IMR-90 (cell line): ENCODE measurements at regions not wholly inside any gene's neighbourhood (a gene's known extent, or its start where the extent isn't known, plus 50 kb on each side); places are given as distances from the start of the nearest gene placed in this dataset.

Experiments
- ATAC-seq: fragments of 200-7000 bp; cut with Tn5 transposase; 2 replicates; pipeline ENCODE4 v1.9.1; 2020; ENCODE audit warnings: low read depth, mild to moderate bottlenecking, moderate library complexity
- BruUV-seq: library from RNA; stranded (reverse); fragments of 400-500 nt; replicated peaks from 2 replicates; lab custom pipeline; 2021; lab: Mats Ljungman, UMichigan
- CTCF ChIA-PET: fragments of 300-600 bp; formaldehyde crosslinking; extraction: SDS; loops from one replicate; lab custom pipeline; 2021; ENCODE audit warnings: antibody characterized with exemption; lab: Yijun Ruan, JAX
- POLR2A ChIA-PET: fragments of 300-600 bp; sonication (Branson Sonifier 250); formaldehyde crosslinking; loops from one replicate; lab custom pipeline; 2022; ENCODE audit warnings: antibody characterized with exemption; ENCODE audit not compliant: unreplicated experiment; lab: Charles Lee
- DNase-seq: peaks from one replicate; pipeline ENCODE4 v3.0.0; 2013
- H2AFZ ChIP-seq: replicated peaks from 2 replicates; pipeline ENCODE3; 2013; ENCODE audit warnings: low read length, mild to moderate bottlenecking; ENCODE audit not compliant: poor library complexity
- H2AK5ac ChIP-seq: 2 replicates; pipeline ENCODE4 v1.6.1; 2013; ENCODE audit warnings: low read depth, low read length, inconsistent platforms
- H2AK9ac ChIP-seq: replicated peaks from 2 replicates; pipeline ENCODE3; 2013; ENCODE audit warnings: mild to moderate bottlenecking, low read depth, low read length, moderate library complexity; ENCODE audit not compliant: poor library complexity
- H2BK120ac ChIP-seq: 2 replicates; pipeline ENCODE4 v1.6.1; 2013; ENCODE audit warnings: low read depth, low read length, inconsistent platforms
- H2BK15ac ChIP-seq: 3 replicates; pipeline ENCODE4 v1.6.1; 2013; ENCODE audit warnings: low read depth, low read length, inconsistent platforms
- H2BK20ac ChIP-seq: 2 replicates; pipeline ENCODE4 v1.6.1; 2013; ENCODE audit warnings: low read depth, mild to moderate bottlenecking, inconsistent platforms, low read length, moderate library complexity
- H2BK5ac ChIP-seq: 2 replicates; pipeline ENCODE4 v1.6.1; 2013; ENCODE audit warnings: mild to moderate bottlenecking, low read depth, low read length, inconsistent platforms; ENCODE audit not compliant: poor library complexity, severe bottlenecking
- H3K14ac ChIP-seq: replicated peaks from 2 replicates; pipeline ENCODE4 v1.6.1; 2013; ENCODE audit warnings: low read depth, low read length, inconsistent platforms
- H3K18ac ChIP-seq: 2 replicates; pipeline ENCODE4 v1.6.1; 2013; ENCODE audit warnings: low read depth, low read length, control low read depth
- H3K23ac ChIP-seq: 2 replicates; pipeline ENCODE4 v1.6.1; 2013; ENCODE audit warnings: low read depth, low read length, inconsistent platforms
- H3K27ac ChIP-seq: 2 replicates; pipeline ENCODE4 v1.5.1; 2013; ENCODE audit warnings: mild to moderate bottlenecking, control low read depth, low read length; ENCODE audit not compliant: insufficient read depth
- H3K27me3 ChIP-seq: 2 replicates; pipeline ENCODE4 v1.6.1; 2013; ENCODE audit warnings: low read length; ENCODE audit not compliant: control insufficient read depth, insufficient read depth
- H3K36me3 ChIP-seq: 2 replicates; pipeline ENCODE4 v1.6.1; 2013; ENCODE audit warnings: low read length, mixed read lengths; ENCODE audit not compliant: control insufficient read depth, insufficient read depth
- H3K4ac ChIP-seq: 2 replicates; pipeline ENCODE4 v1.6.1; 2013; ENCODE audit warnings: low read depth, low read length, inconsistent platforms
- H3K4me1 ChIP-seq: 2 replicates; pipeline ENCODE4 v1.6.1; 2013; ENCODE audit warnings: low read length, mixed read lengths; ENCODE audit not compliant: control insufficient read depth, insufficient read depth
- H3K4me2 ChIP-seq: 2 replicates; pipeline ENCODE4 v1.6.1; 2013; ENCODE audit warnings: low read depth, mild to moderate bottlenecking, control low read depth, low read length, moderate library complexity
- H3K4me3 ChIP-seq: 2 replicates; pipeline ENCODE4 v1.5.1; 2013; ENCODE audit warnings: low read depth, mild to moderate bottlenecking, control low read depth, low read length, moderate library complexity; ENCODE audit not compliant: insufficient read depth
- H3K56ac ChIP-seq: 2 replicates; pipeline ENCODE4 v1.6.1; 2013; ENCODE audit warnings: low read length, inconsistent platforms; ENCODE audit not compliant: insufficient read depth; ENCODE audit errors: extremely low read depth
- H3K79me1 ChIP-seq, 2 experiments: 2 replicates each; pipeline ENCODE4 v1.6.1; 2013; ENCODE audit warnings: low read length in 2 of 2, inconsistent platforms in 1 of 2, low read depth in 1 of 2
- H3K9ac ChIP-seq: 2 replicates; pipeline ENCODE4 v1.6.1; 2013; ENCODE audit warnings: low read depth, low read length, control low read depth
- H3K9me1 ChIP-seq: 2 replicates; pipeline ENCODE4 v1.6.1; 2013; ENCODE audit warnings: low read length, inconsistent platforms; ENCODE audit not compliant: insufficient read depth
- H3K9me3 ChIP-seq: 2 replicates; pipeline ENCODE4 v1.6.1; 2013; ENCODE audit warnings: low read length; ENCODE audit not compliant: control insufficient read depth, insufficient read depth
- H4K20me1 ChIP-seq: 2 replicates; pipeline ENCODE4 v1.6.1; 2013; ENCODE audit warnings: low read length, inconsistent platforms; ENCODE audit not compliant: insufficient read depth
- H4K5ac ChIP-seq: 2 replicates; pipeline ENCODE4 v1.6.1; 2013; ENCODE audit warnings: mild to moderate bottlenecking, low read depth, low read length, control low read depth
- H4K8ac ChIP-seq, 2 experiments: 2 replicates each; pipeline ENCODE4 v1.6.1; 2013; ENCODE audit warnings: low read depth in 2 of 2, low read length in 2 of 2, control low read depth in 1 of 2, inconsistent platforms in 1 of 2
- H4K91ac ChIP-seq: 2 replicates; pipeline ENCODE4 v1.6.1; 2013; ENCODE audit warnings: low read depth, low read length, inconsistent platforms; ENCODE audit not compliant: insufficient read depth
- BHLHE40 ChIP-seq: fragments of 150-350 bp; IDR thresholded peaks from 2 replicates; pipeline ENCODE4 v1.6.1; 2016; ENCODE audit warnings: mild to moderate bottlenecking, low read depth, low read length
- CEBPB ChIP-seq: IDR thresholded peaks from 2 replicates; pipeline ENCODE4 v1.6.1; 2012; ENCODE audit warnings: low read depth, low read length, improper control_type of control experiment
- ELK1 ChIP-seq: fragments of 150-350 bp; IDR thresholded peaks from 2 replicates; pipeline ENCODE4 v1.6.1; 2016; ENCODE audit warnings: low read depth, mild to moderate bottlenecking, low read length, moderate library complexity, borderline replicate concordance
- FOS ChIP-seq: fragments of 150-350 bp; IDR thresholded peaks from 2 replicates; pipeline ENCODE4 v1.6.1; 2016; ENCODE audit warnings: low read depth, low read length
- MAFK ChIP-seq: IDR thresholded peaks from 2 replicates; pipeline ENCODE4 v1.6.1; 2012; ENCODE audit warnings: low read depth, low read length, improper control_type of control experiment
- POLR2A ChIP-seq: IDR thresholded peaks from 2 replicates; pipeline ENCODE4 v1.6.1; 2012; ENCODE audit warnings: mild to moderate bottlenecking, low read depth, low read length
- RAD21 ChIP-seq: IDR thresholded peaks from 2 replicates; pipeline ENCODE4 v1.6.1; 2012; ENCODE audit warnings: low read length, improper control_type of control experiment
- RCOR1 ChIP-seq: IDR thresholded peaks from 2 replicates; pipeline ENCODE4 v1.6.1; 2012; ENCODE audit warnings: mild to moderate bottlenecking, low read length, improper control_type of control experiment; ENCODE audit not compliant: insufficient replicate concordance
- WGBS, 2 experiments: methylation state at CpG; one replicate each; pipeline versions ENCODE4 v1.1.5 to v1.1.7; 2013; ENCODE audit warnings: missing lambda C conversion rate in 2 of 2; ENCODE audit not compliant: insufficient read length in 1 of 2; ENCODE audit errors: extremely low coverage in 2 of 2; 5-methylcytosine and 5-hydroxymethylcytosine counted together
- dilution Hi-C: fragments of 300-500 bp; cut with HindIII; formaldehyde crosslinking; loops from one replicate; pipeline ENCODE4 v1.14.3; 2018; ENCODE audit warnings: low sequenced_read_pairs; ENCODE audit not compliant: unreplicated experiment
- in situ Hi-C: fragments of 300-500 bp; cut with MboI; formaldehyde crosslinking; loops from 3 replicates; pipeline ENCODE4 v1.14.3; 2019; ENCODE audit warnings: low sequenced_read_pairs, inconsistent platforms, mixed read lengths
- intact Hi-C: fragments of 100-400 bp; cut with micrococcal nuclease; formaldehyde crosslinking; loops from 2 replicates; pipeline ENCODE4 v1.10.0; 2022
- TF ChIP-seq, protein P1 (sequence below): fragments of 150-350 bp; IDR thresholded peaks from 2 replicates; pipeline ENCODE4 v1.6.1; 2017; ENCODE audit warnings: mild to moderate bottlenecking, antibody characterized with exemption, low read length, low read depth

DNA sequence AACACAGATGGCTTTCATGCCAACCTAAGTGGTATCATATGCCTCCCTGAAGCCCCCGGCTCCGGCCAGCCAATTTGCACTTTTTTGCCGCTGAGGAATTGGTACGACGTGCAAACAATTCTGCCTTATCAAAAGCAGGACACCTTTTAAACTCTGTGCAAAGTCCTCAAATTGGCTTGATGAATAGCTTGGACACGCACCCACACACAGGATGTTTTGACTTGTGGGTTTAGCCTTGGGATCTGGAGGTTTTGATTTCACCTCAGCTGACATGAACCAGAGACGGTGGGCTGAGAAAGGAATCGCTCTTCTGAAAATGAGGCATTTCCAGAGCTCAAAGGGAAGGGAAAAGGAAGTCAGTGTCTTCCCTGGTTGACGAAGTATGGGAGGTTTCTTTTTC, 110.8 kb upstream of the SHOX start:
- Histone ChIP-seq H3K4me3 (no peak overlapping the region), H2BK120ac (no peak overlapping the region), H2BK5ac (no peak overlapping the region), H3K4ac (no peak overlapping the region), H2AK5ac (no peak overlapping the region), H3K27me3 (no peaks in the 10 kb centered on the region), H3K14ac (no peak overlapping the region), H3K23ac (no peak overlapping the region), H2AK9ac (no peak overlapping the region), H4K5ac (no peak overlapping the region), H3K27ac (no peak overlapping the region), H4K91ac (no peak overlapping the region), H3K9me3 (peaks cover 17% of the 10 kb centered on the region), H2BK20ac (no peak overlapping the region), H3K18ac (no peak overlapping the region), H3K4me2 (no peak overlapping the region), H4K20me1 (no peaks in the 10 kb centered on the region), H3K36me3 (no peaks in the 10 kb centered on the region), H3K9me1 (no peaks in the 10 kb centered on the region), H4K8ac (no peak overlapping the region), H2BK15ac (no peak overlapping the region), H3K4me1 (no peaks in the 10 kb centered on the region), H3K56ac (no peak overlapping the region), H3K79me1 (no peaks in the 10 kb centered on the region), H3K9ac (no peak overlapping the region), H2AFZ (peak overlapping the region; percentile 23)
- POLR2A ChIA-PET, result no interaction called here
- BruUV-seq, result no TSS peak
- in situ Hi-C loops, result no loop called here
- TF ChIP-seq FOS (no peak), CEBPB (no peak), RCOR1 (no peak), MAFK (no peak), ELK1 (no peak), RAD21 (no peak), BHLHE40 (no peak), POLR2A (no peak)
- TF ChIP-seq, protein P1, sequence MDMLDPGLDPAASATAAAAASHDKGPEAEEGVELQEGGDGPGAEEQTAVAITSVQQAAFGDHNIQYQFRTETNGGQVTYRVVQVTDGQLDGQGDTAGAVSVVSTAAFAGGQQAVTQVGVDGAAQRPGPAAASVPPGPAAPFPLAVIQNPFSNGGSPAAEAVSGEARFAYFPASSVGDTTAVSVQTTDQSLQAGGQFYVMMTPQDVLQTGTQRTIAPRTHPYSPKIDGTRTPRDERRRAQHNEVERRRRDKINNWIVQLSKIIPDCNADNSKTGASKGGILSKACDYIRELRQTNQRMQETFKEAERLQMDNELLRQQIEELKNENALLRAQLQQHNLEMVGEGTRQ, result no peak
- CTCF ChIA-PET, result no interaction called here
- ATAC-seq, result no peak
- no peak for DNase-seq
- 0% methylated on average over 1 of the region's 9 CpGs; no CpG with 5 or more reads in 1 of the 2 experiments for WGBS, 2 experiments
- intact Hi-C loops, result no loop called here
- dilution Hi-C loops, result no loop called here
